ENCODE measurements at regions not wholly inside any gene's neighbourhood (a gene's known extent, or its start where the extent isn't known, plus 50 kb on each side); places are given as distances from the start of the nearest gene placed in this dataset.

GRCh38 chr13:97521726-97522125 lies 87.8 kb downstream of the RAP2A start:
- 0% methylated on average over 2 of the region's 2 CpGs for WGBS (ENCODE audit: insufficient coverage, low coverage, missing lambda C conversion rate)
- intact Hi-C loops (cut with micrococcal nuclease), result no loop called here
- H4K20me1 ChIP-seq (replicated peaks; ENCODE audit: control insufficient read depth, insufficient read depth, low read length), result no peaks in the 10 kb centered on the region
- POLR2A ChIA-PET, result no interaction called here
- no peaks in the 10 kb centered on the region for H3K4me1 ChIP-seq (replicated peaks in 1 of 2; ENCODE audit: control insufficient read depth in 2 of 2, insufficient read depth in 2 of 2, low read length in 2 of 2)
- H3K9me1 ChIP-seq (ENCODE audit: control insufficient read depth, insufficient read depth, low read length), result no peaks in the 10 kb centered on the region
- H3K4me2 ChIP-seq (ENCODE audit: insufficient read depth, low read length), result no peak overlapping the region
- ATAC-seq (no peak), DNase-seq (ENCODE audit: extremely low read depth in 1 of 4, low spot score in 3 of 4) (no peak), FAIRE-seq (no peak)
- no peak overlapping the region for H3K27ac ChIP-seq (ENCODE audit: extremely low read depth, low read depth, low read length)
- H3K36me3 ChIP-seq (ENCODE audit: control insufficient read depth, insufficient read depth, low read length), result no peaks in the 10 kb centered on the region
- CTCF ChIA-PET (ENCODE audit: low intra/inter-chr PET ratio), result no interaction called here
- H3K27me3 ChIP-seq (ENCODE audit: control insufficient read depth in 2 of 2, insufficient read depth in 2 of 2, low read length in 2 of 2), result no peaks in the 10 kb centered on the region; a peak in 1 of 5 replicates
- H2AFZ ChIP-seq (ENCODE audit: low read depth, low read length), result no peak overlapping the region
- H3K9me3 ChIP-seq (replicated peaks; ENCODE audit: control insufficient read depth, insufficient read depth, low read depth, low read length), result no peaks in the 10 kb centered on the region
- in situ Hi-C loops (cut with MboI), result no loop called here
- no TSS peak for BruUV-seq (replicated peaks)
- no peak for TF ChIP-seq POLR2AphosphoS5 (IDR thresholded peaks at IDR 0.05; ENCODE audit: control insufficient read depth, insufficient read depth, low read depth, low read length)
- TF ChIP-seq, protein P1, sequence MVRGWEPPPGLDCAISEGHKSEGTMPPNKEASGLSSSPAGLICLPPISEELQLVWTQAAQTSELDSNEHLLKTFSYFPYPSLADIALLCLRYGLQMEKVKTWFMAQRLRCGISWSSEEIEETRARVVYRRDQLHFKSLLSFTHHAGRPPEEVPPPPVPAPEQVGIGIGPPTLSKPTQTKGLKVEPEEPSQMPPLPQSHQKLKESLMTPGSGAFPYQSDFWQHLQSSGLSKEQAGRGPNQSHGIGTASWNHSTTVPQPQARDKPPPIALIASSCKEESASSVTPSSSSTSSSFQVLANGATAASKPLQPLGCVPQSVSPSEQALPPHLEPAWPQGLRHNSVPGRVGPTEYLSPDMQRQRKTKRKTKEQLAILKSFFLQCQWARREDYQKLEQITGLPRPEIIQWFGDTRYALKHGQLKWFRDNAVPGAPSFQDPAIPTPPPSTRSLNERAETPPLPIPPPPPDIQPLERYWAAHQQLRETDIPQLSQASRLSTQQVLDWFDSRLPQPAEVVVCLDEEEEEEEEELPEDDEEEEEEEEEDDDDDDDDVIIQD (CRISPR knock-in tag; IDR thresholded peaks at IDR 0.05), result no peak
- H3K79me2 ChIP-seq (ENCODE audit: control insufficient read depth, insufficient read depth, low read length), result no peaks in the 10 kb centered on the region
- no peak overlapping the region for H3K9ac ChIP-seq (ENCODE audit: insufficient read depth in 1 of 2, low read depth in 2 of 2, low read length in 2 of 2)
- H3K4me3 ChIP-seq, result no peak overlapping the region

DNA sequence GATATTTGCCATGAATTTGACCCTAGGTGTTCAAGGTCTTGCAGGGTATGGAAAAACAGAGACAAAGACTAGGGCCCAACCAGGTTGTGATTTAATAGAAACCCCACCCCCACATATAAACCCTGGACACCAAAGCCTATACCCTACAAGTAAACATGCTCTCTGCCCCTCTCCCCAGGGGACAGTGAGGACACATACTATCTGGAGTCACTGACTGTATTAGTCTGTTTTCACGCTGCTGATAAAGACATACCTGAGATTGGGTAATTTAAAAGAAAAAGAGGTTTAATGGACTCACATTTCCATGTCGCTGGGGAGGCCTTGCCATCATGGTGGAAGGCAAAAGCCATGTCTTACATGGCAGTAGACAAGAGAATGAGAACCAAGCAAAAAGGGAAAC lies 88.3 kb downstream of the RAP2A start:
- Histone ChIP-seq H3K9ac (ENCODE audit: insufficient read depth in 1 of 2, low read depth in 2 of 2, low read length in 2 of 2) (no peak overlapping the region), H3K4me2 (ENCODE audit: insufficient read depth, low read length) (no peak overlapping the region), H3K36me3 (ENCODE audit: control insufficient read depth, insufficient read depth, low read length) (no peaks in the 10 kb centered on the region), H4K20me1 (replicated peaks; ENCODE audit: control insufficient read depth, insufficient read depth, low read length) (no peaks in the 10 kb centered on the region), H3K79me2 (ENCODE audit: control insufficient read depth, insufficient read depth, low read length) (no peaks in the 10 kb centered on the region), H3K27me3 (ENCODE audit: control insufficient read depth in 2 of 2, insufficient read depth in 2 of 2, low read length in 2 of 2) (no peaks in the 10 kb centered on the region; a peak in 1 of 5 replicates), H3K4me1 (replicated peaks in 1 of 2; ENCODE audit: control insufficient read depth in 2 of 2, insufficient read depth in 2 of 2, low read length in 2 of 2) (no peaks in the 10 kb centered on the region), H3K4me3 (no peak overlapping the region), H3K27ac (ENCODE audit: extremely low read depth, low read depth, low read length) (no peak overlapping the region), H3K9me3 (replicated peaks; ENCODE audit: control insufficient read depth, insufficient read depth, low read depth, low read length) (no peaks in the 10 kb centered on the region), H3K9me1 (ENCODE audit: control insufficient read depth, insufficient read depth, low read length) (no peaks in the 10 kb centered on the region), H2AFZ (ENCODE audit: low read depth, low read length) (no peak overlapping the region)
- ChIA-PET POLR2A (no interaction called here), CTCF (ENCODE audit: low intra/inter-chr PET ratio) (no interaction called here)
- BruUV-seq (replicated peaks), result no TSS peak
- intact Hi-C loops (cut with micrococcal nuclease) (no loop called here), in situ Hi-C loops (cut with MboI) (no loop called here)
- ATAC-seq, result no peak
- DNase-seq (ENCODE audit: extremely low read depth in 1 of 4, low spot score in 3 of 4), result no peak
- TF ChIP-seq POLR2H (tag; IDR thresholded peaks at IDR 0.05; ENCODE audit: low read depth) (no peak), SP1 (CRISPR knock-in tag; IDR thresholded peaks at IDR 0.05) (no peak)
- 0% methylated on average over 2 of the region's 2 CpGs for WGBS (ENCODE audit: insufficient coverage, low coverage, missing lambda C conversion rate)
- FAIRE-seq, result no peak

Data from K562 (cell line).